SK-N-SH treated with all-trans-retinoic acid at 6 μM for 48 hours (cell line): ENCODE measurements at regions not wholly inside any gene's neighbourhood (a gene's known extent, or its start where the extent isn't known, plus 50 kb on each side); places are given as distances from the start of the nearest gene placed in this dataset.

Experiments
- ARNTL ChIP-seq: fragments of 450-650 bp; formaldehyde crosslinking; IDR thresholded peaks from 2 replicates; pipeline ENCODE4 v1.5.0; 2020; ENCODE audit warnings: low read depth, mild to moderate bottlenecking, moderate library complexity, borderline replicate concordance
- ESRRG ChIP-seq: fragments of 250-450 bp; sonication (Bioruptor Pico); IDR thresholded peaks from 2 replicates; pipeline ENCODE4 v1.6.1; 2021; ENCODE audit warnings: mild to moderate bottlenecking
- GLIS3 ChIP-seq: fragments of 250-450 bp; sonication (Bioruptor Pico); IDR thresholded peaks from 2 replicates; pipeline ENCODE4 v1.5.0; 2020; ENCODE audit warnings: mild to moderate bottlenecking, moderate library complexity
- ISL1 ChIP-seq: fragments of 250-450 bp; sonication (Bioruptor Pico); IDR thresholded peaks from 2 replicates; pipeline ENCODE4 v2.1.2; 2022; ENCODE audit warnings: mild to moderate bottlenecking, moderate library complexity
- OSR1 ChIP-seq: fragments of 250-450 bp; sonication (Bioruptor Pico); IDR thresholded peaks from 2 replicates; pipeline ENCODE4 v1.8.0; 2022; ENCODE audit warnings: moderate library complexity, mild to moderate bottlenecking, inconsistent platforms
- PPARA ChIP-seq: fragments of 250-450 bp; sonication (Bioruptor Pico); IDR thresholded peaks from 2 replicates; pipeline ENCODE4 v1.5.0; 2020; ENCODE audit warnings: mild to moderate bottlenecking, borderline replicate concordance
- RARB ChIP-seq: fragments of 250-450 bp; sonication (Bioruptor Pico); IDR thresholded peaks from 2 replicates; pipeline ENCODE4 v1.8.0; 2021; ENCODE audit warnings: mild to moderate bottlenecking, moderate library complexity
- TCF4 ChIP-seq: fragments of 250-450 bp; sonication (Bioruptor Pico); IDR thresholded peaks from 2 replicates; pipeline ENCODE4 v1.8.0; 2021; ENCODE audit warnings: mild to moderate bottlenecking, moderate library complexity, borderline replicate concordance
- TOX ChIP-seq: fragments of 250-450 bp; sonication (Bioruptor Pico); IDR thresholded peaks from 2 replicates; pipeline ENCODE4 v1.8.0; 2021; ENCODE audit warnings: mild to moderate bottlenecking, moderate library complexity, borderline replicate concordance
- ZFP3 ChIP-seq: fragments of 250-450 bp; sonication (Bioruptor Pico); IDR thresholded peaks from 2 replicates; pipeline ENCODE4 v1.5.0; 2020; ENCODE audit warnings: mild to moderate bottlenecking, moderate library complexity
- TF ChIP-seq, protein P1 (sequence below): fragments of 250-450 bp; sonication (Bioruptor Pico); IDR thresholded peaks from 2 replicates; pipeline ENCODE4 v1.8.0; 2020; ENCODE audit warnings: mild to moderate bottlenecking, moderate library complexity, borderline replicate concordance
- TF ChIP-seq, protein P2 (sequence below): fragments of 250-450 bp; sonication (Bioruptor Pico); IDR thresholded peaks from 2 replicates; pipeline ENCODE4 v1.5.1; 2020; ENCODE audit warnings: low read depth, mild to moderate bottlenecking, moderate library complexity
- TF ChIP-seq, protein P3 (sequence below): fragments of 250-450 bp; sonication (Bioruptor Pico); IDR thresholded peaks from 2 replicates; pipeline ENCODE4 v1.5.0; 2020; ENCODE audit warnings: mild to moderate bottlenecking, moderate library complexity
- TF ChIP-seq, protein P4 (sequence below): fragments of 250-450 bp; sonication (Bioruptor Pico); IDR thresholded peaks from 2 replicates; pipeline ENCODE4 v1.5.1; 2021; ENCODE audit warnings: mild to moderate bottlenecking, moderate library complexity

DNA sequence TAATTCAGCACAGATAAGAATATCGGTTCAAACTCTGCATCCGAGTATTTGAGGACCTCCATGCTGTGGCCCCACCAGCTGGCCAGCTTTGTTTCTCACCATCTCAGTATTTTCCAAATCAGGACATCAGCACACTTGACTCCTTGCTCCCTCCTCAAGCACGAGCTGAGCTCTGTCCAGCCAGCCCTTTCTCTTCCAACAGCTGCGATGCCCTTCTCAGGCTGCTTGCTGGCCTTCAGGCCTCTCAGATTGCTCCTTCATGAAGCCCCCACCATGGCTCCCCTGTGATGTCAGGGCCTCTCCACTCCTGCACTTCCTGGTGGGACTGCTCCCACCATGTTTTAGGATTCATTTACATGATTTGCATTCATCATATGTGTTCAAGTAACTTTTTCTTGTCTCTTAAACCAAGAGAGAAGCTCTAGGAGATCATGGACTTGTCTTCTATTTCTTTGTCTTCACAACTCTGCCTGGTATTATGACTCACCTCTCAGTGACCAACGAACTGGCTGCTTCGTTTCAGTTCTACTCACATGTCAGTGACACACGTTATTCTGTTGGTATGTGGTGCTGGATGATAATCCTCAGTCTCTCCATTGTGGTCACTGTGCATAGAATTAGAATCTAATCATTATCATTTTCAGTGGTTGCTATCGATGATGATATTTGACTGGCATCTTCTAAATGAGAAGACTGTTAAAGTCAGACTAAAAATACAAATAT lies 471.7 kb downstream of the EFNB2 start:
- TF ChIP-seq ZFP3 (CRISPR knock-in tag) (no peak), RARB (CRISPR knock-in tag) (no peak), ISL1 (CRISPR knock-in tag) (no peak), GLIS3 (CRISPR knock-in tag) (no peak), PPARA (no peak), ARNTL (no peak), ESRRG (no peak), TCF4 (CRISPR knock-in tag) (no peak), TOX (CRISPR knock-in tag) (no peak), OSR1 (CRISPR knock-in tag) (no peak)
- TF ChIP-seq, protein P1, sequence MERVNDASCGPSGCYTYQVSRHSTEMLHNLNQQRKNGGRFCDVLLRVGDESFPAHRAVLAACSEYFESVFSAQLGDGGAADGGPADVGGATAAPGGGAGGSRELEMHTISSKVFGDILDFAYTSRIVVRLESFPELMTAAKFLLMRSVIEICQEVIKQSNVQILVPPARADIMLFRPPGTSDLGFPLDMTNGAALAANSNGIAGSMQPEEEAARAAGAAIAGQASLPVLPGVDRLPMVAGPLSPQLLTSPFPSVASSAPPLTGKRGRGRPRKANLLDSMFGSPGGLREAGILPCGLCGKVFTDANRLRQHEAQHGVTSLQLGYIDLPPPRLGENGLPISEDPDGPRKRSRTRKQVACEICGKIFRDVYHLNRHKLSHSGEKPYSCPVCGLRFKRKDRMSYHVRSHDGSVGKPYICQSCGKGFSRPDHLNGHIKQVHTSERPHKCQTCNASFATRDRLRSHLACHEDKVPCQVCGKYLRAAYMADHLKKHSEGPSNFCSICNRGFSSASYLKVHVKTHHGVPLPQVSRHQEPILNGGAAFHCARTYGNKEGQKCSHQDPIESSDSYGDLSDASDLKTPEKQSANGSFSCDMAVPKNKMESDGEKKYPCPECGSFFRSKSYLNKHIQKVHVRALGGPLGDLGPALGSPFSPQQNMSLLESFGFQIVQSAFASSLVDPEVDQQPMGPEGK = no peak
- TF ChIP-seq, protein P2, sequence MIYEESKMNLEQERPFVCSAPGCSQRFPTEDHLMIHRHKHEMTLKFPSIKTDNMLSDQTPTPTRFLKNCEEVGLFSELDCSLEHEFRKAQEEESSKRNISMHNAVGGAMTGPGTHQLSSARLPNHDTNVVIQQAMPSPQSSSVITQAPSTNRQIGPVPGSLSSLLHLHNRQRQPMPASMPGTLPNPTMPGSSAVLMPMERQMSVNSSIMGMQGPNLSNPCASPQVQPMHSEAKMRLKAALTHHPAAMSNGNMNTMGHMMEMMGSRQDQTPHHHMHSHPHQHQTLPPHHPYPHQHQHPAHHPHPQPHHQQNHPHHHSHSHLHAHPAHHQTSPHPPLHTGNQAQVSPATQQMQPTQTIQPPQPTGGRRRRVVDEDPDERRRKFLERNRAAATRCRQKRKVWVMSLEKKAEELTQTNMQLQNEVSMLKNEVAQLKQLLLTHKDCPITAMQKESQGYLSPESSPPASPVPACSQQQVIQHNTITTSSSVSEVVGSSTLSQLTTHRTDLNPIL (CRISPR knock-in tag) = no peak
- TF ChIP-seq, protein P3, sequence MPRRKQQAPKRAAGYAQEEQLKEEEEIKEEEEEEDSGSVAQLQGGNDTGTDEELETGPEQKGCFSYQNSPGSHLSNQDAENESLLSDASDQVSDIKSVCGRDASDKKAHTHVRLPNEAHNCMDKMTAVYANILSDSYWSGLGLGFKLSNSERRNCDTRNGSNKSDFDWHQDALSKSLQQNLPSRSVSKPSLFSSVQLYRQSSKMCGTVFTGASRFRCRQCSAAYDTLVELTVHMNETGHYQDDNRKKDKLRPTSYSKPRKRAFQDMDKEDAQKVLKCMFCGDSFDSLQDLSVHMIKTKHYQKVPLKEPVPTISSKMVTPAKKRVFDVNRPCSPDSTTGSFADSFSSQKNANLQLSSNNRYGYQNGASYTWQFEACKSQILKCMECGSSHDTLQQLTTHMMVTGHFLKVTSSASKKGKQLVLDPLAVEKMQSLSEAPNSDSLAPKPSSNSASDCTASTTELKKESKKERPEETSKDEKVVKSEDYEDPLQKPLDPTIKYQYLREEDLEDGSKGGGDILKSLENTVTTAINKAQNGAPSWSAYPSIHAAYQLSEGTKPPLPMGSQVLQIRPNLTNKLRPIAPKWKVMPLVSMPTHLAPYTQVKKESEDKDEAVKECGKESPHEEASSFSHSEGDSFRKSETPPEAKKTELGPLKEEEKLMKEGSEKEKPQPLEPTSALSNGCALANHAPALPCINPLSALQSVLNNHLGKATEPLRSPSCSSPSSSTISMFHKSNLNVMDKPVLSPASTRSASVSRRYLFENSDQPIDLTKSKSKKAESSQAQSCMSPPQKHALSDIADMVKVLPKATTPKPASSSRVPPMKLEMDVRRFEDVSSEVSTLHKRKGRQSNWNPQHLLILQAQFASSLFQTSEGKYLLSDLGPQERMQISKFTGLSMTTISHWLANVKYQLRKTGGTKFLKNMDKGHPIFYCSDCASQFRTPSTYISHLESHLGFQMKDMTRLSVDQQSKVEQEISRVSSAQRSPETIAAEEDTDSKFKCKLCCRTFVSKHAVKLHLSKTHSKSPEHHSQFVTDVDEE (CRISPR knock-in tag) = no peak
- TF ChIP-seq, protein P4, sequence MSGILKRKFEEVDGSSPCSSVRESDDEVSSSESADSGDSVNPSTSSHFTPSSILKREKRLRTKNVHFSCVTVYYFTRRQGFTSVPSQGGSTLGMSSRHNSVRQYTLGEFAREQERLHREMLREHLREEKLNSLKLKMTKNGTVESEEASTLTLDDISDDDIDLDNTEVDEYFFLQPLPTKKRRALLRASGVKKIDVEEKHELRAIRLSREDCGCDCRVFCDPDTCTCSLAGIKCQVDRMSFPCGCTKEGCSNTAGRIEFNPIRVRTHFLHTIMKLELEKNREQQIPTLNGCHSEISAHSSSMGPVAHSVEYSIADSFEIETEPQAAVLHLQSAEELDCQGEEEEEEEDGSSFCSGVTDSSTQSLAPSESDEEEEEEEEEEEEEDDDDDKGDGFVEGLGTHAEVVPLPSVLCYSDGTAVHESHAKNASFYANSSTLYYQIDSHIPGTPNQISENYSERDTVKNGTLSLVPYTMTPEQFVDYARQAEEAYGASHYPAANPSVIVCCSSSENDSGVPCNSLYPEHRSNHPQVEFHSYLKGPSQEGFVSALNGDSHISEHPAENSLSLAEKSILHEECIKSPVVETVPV (CRISPR knock-in tag) = no peak
